AG10803 (cell line): ENCODE measurements at regions not wholly inside any gene's neighbourhood (a gene's known extent, or its start where the extent isn't known, plus 50 kb on each side); places are given as distances from the start of the nearest gene placed in this dataset.

Source experiments
- DNase-seq: peaks from one replicate; pipeline ENCODE4 v3.0.0; 2010; ENCODE audit warnings: low read depth
- H3K4me3 ChIP-seq: 2 replicates; pipeline ENCODE4 v1.5.1; 2011; ENCODE audit warnings: mild to moderate bottlenecking, low read length, control low read depth
- TF ChIP-seq, protein P1 (sequence below): conservative IDR thresholded peaks from 2 replicates; pipeline ENCODE4 v1.5.1; 2011; ENCODE audit warnings: mild to moderate bottlenecking, low read length, control low read depth, inconsistent platforms

DNA sequence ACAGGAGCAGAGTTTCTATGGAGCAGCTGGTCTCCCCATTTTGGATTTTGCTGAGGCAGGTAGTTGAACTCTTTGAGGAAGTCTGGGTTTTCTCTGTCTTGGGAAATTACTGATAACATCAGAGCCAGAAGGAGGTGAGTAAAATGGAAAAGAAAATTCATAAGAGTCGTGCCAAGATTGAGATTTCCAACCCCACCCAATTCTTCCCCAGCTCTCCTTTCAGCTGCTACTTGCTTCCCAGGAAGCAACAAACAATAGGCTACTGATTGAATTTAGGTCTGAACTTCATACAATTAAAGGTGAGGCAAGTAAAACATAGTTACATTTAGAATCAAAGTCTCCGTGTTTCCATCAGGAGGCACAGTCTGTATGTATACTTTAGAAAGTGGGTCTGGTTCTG lies 54.6 kb upstream of the EOLA2 start:
- DNase-seq, result no peak
- TF ChIP-seq, protein P1, sequence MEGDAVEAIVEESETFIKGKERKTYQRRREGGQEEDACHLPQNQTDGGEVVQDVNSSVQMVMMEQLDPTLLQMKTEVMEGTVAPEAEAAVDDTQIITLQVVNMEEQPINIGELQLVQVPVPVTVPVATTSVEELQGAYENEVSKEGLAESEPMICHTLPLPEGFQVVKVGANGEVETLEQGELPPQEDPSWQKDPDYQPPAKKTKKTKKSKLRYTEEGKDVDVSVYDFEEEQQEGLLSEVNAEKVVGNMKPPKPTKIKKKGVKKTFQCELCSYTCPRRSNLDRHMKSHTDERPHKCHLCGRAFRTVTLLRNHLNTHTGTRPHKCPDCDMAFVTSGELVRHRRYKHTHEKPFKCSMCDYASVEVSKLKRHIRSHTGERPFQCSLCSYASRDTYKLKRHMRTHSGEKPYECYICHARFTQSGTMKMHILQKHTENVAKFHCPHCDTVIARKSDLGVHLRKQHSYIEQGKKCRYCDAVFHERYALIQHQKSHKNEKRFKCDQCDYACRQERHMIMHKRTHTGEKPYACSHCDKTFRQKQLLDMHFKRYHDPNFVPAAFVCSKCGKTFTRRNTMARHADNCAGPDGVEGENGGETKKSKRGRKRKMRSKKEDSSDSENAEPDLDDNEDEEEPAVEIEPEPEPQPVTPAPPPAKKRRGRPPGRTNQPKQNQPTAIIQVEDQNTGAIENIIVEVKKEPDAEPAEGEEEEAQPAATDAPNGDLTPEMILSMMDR, result no peak
- H3K4me3 ChIP-seq, result no peak overlapping the region

DNA sequence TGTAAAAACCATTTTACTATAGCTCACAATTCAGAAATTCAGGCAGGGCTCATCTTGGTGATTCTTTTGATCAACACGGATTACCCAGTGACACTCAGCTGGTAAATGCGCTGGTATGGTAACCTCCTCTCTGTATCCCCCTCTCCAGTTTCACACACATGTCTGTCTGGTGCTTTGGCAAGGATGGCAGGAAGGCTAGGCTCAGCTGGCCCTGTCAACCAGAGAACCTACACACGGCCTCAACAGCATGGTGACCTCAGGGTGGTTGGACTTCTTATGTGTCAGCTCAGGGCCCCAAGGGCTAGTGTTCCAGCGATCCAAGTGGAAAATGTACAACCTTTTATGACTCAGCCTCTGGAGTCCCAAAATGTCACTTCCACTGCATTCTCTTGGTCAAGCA lies 55.7 kb upstream of the EOLA2 start:
- no peak overlapping the region for H3K4me3 ChIP-seq
- TF ChIP-seq, protein P1, result no peak
- no peak for DNase-seq

DNA sequence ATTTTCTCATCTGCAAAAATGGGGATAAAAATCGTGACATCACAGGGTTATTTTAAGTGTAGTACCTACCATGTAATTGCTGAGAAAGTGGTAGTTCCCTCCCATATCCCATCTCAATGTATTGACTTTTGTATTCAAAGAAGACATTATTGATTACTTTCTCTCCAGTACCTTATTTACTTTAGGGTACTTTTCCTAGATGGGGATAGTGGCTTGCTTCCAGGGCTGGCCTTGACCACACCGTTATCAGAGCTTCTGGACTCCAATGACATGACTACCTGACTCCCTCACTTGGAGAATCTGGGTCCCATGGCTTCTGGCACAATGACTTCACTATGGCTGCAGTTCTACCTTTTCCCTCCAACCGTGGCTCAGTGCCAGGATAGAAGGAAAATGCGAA lies 58.2 kb upstream of the EOLA2 start:
- DNase-seq, result no peak
- TF ChIP-seq, protein P1, result no peak
- no peak overlapping the region for H3K4me3 ChIP-seq

DNA sequence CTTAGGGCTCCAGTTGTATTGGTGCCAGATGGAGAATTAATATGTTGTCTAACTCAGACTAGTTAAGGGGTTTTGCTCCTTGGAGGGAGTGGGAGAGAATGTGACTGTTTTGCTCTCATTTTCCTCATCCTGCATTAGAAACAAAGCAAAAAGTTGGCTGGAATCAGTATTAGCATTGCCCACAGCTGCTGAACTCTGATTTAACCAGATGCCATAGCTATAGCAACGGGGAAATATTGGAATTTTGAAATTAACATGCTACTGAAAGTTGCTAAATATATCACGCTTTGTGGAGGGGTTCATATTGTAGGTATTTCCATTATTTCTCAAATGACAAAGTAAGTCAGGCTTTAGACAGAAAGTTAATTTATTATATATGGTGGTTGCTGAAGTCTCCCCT lies 66.7 kb upstream of the EOLA2 start:
- TF ChIP-seq, protein P1, result no peak
- peak; percentile 8 for DNase-seq
- no peak overlapping the region for H3K4me3 ChIP-seq

DNA sequence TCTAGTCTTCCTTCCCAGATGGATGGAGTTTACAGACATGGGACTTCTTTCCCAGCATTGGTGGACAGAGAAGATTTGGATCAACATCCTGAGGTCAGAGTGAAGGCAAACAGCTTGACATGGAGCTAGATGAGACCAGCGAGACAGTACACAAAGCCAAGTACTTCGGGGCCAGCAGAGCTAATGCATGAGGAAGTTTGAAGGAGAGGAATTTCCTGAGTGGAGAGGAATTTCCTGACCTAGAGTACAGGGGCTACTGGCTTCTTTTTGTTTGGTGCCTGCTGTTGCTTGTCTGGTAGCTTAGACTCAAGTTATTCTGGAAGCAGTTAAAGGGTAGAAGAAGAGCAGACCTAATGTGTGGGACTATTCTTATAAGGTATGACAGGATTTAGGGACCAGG lies 69.1 kb upstream of the EOLA2 start:
- no peak overlapping the region for H3K4me3 ChIP-seq
- DNase-seq, result no peak
- TF ChIP-seq, protein P1, result no peak

DNA sequence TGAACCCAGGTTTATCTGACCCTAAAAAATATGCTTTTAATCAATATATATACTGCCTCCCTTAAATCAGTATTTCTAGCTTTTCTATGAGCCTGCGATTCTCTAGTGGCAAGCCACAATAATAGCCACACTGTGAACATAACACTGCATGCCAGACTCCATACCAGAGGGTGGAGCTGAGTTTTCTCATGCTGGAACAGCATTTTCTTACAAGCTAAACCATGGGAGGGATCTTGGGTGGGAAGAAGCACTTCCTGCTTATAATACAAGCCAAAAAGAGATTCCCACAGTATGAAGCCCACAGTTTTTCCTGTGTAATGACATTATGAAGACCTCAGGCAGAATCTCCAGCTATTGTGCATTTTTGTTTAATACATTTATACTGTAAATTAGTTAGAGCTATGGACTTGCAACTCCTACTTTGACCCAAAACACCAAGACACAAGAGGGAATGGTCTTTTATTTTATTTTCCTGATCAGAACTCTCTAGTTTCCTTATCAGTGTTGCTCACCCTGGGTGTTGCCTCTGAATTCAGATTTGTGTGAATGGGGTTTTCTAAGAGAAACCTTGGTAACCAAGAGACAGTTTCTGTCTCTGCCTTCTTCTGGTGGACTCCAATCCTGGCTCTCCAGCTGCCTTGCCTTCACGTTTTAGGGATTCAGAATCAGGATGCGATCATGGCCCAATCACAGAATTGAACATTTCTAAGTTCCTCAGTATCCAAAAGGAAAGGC lies 74.5 kb upstream of the EOLA2 start:
- DNase-seq, result peak; percentile 47
- TF ChIP-seq, protein P1, result no peak
- no peak overlapping the region for H3K4me3 ChIP-seq

DNA sequence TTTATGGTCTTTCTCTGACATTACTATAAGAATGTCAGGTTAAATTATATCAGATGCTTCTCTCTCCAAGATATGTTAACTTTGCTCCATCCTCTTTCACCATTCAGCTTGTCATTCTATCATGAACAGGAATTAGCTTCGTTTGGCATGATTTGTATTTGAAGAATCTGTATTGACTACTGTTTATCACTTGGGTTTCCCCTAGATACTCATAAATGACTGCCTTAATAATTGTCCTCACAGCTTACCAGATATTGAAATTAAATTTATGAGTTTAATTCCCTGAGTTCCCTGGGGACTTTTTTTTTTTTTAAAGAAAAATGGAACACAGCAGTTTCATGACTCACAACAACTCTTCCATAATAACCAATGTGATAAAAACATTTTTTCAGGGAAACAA lies 76.2 kb upstream of the EOLA2 start:
- no peak overlapping the region for H3K4me3 ChIP-seq
- no peak for DNase-seq
- TF ChIP-seq, protein P1, result no peak
